Endothelial cell (in vitro differentiated cells): ENCODE measurements at regions not wholly inside any gene's neighbourhood (a gene's known extent, or its start where the extent isn't known, plus 50 kb on each side); places are given as distances from the start of the nearest gene placed in this dataset.
"Not testable (repeated sequence)": the region's sequence is repeated elsewhere in the genome, so short reads cannot be mapped to it uniquely, and the experiment has no call there.

Experiments used
- DNase-seq: peaks from one replicate; pipeline ENCODE4 v3.0.0; 2021; ENCODE audit warnings: low spot score
- H3K27ac Mint-ChIP-seq: one replicate; pipeline ENCODE4 v1.8.0; 2021; ENCODE audit warnings: mixed read lengths, inconsistent platforms; ENCODE audit not compliant: unreplicated experiment
- H3K27me3 Mint-ChIP-seq: one replicate; pipeline ENCODE4 v1.8.0; 2021; ENCODE audit warnings: mild to moderate bottlenecking, moderate library complexity, mixed read lengths, inconsistent platforms; ENCODE audit not compliant: unreplicated experiment
- H3K36me3 Mint-ChIP-seq: one replicate; pipeline ENCODE4 v1.8.0; 2021; ENCODE audit warnings: mild to moderate bottlenecking, low read depth, mixed read lengths, inconsistent platforms; ENCODE audit not compliant: unreplicated experiment
- H3K4me1 Mint-ChIP-seq: one replicate; pipeline ENCODE4 v1.8.0; 2021; ENCODE audit warnings: mild to moderate bottlenecking, mixed read lengths, inconsistent platforms; ENCODE audit not compliant: unreplicated experiment
- H3K4me3 Mint-ChIP-seq: one replicate; pipeline ENCODE4 v1.8.0; 2021; ENCODE audit warnings: mild to moderate bottlenecking, mixed read lengths, inconsistent platforms; ENCODE audit not compliant: unreplicated experiment
- H3K9me3 Mint-ChIP-seq: one replicate; pipeline ENCODE4 v1.8.0; 2021; ENCODE audit warnings: mixed read lengths, inconsistent platforms; ENCODE audit not compliant: unreplicated experiment
- TF ChIP-seq, protein P1 (sequence below): fragments of 200-600 bp; sonication (generic); IDR thresholded peaks from one replicate; pipeline ENCODE4 v1.5.0; 2021; ENCODE audit warnings: antibody characterized with exemption; ENCODE audit not compliant: unreplicated experiment

GRCh38 chr7:49660170-49660783 is 113.2 kb upstream of the VWC2 start:
- no peaks in the 10 kb centered on the region for H3K9me3 Mint-ChIP-seq
- TF ChIP-seq, protein P1, sequence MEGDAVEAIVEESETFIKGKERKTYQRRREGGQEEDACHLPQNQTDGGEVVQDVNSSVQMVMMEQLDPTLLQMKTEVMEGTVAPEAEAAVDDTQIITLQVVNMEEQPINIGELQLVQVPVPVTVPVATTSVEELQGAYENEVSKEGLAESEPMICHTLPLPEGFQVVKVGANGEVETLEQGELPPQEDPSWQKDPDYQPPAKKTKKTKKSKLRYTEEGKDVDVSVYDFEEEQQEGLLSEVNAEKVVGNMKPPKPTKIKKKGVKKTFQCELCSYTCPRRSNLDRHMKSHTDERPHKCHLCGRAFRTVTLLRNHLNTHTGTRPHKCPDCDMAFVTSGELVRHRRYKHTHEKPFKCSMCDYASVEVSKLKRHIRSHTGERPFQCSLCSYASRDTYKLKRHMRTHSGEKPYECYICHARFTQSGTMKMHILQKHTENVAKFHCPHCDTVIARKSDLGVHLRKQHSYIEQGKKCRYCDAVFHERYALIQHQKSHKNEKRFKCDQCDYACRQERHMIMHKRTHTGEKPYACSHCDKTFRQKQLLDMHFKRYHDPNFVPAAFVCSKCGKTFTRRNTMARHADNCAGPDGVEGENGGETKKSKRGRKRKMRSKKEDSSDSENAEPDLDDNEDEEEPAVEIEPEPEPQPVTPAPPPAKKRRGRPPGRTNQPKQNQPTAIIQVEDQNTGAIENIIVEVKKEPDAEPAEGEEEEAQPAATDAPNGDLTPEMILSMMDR, result no peak
- no peaks in the 10 kb centered on the region for H3K27me3 Mint-ChIP-seq
- no peak for DNase-seq
- H3K27ac Mint-ChIP-seq, result no peak overlapping the region
- H3K36me3 Mint-ChIP-seq, result no peaks in the 10 kb centered on the region
- no peaks in the 10 kb centered on the region for H3K4me1 Mint-ChIP-seq
- no peak overlapping the region for H3K4me3 Mint-ChIP-seq

DNA sequence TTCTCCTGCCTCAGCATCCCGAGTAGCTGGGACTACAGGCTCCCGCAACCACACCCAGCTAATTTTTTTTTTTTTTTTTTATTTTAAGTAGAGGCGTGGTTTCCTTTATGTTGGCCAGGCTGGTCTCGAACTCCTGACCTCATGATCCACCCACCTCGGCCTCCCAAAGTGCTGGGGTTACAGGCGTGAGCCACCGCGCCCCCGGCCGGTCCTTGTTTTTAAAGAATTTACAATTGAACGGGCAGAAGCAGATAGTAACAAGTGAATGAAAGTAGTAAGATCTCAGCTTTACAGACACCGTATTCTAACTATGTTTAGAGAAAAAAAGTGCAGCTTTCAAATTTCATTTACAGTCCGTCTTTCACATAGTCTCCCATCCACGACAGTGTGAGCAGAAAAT is 112.5 kb upstream of the VWC2 start:
- no peak overlapping the region for H3K4me3 Mint-ChIP-seq
- H3K27me3 Mint-ChIP-seq, result no peaks in the 10 kb centered on the region
- no peaks in the 10 kb centered on the region for H3K9me3 Mint-ChIP-seq
- H3K27ac Mint-ChIP-seq, result no peak overlapping the region
- no peaks in the 10 kb centered on the region for H3K4me1 Mint-ChIP-seq
- TF ChIP-seq, protein P1, result no peak
- no peak for DNase-seq
- H3K36me3 Mint-ChIP-seq, result no peaks in the 10 kb centered on the region

- H3K4me3 Mint-ChIP-seq, H3K27ac Mint-ChIP-seq, H3K36me3 Mint-ChIP-seq, DNase-seq, H3K9me3 Mint-ChIP-seq, H3K27me3 Mint-ChIP-seq, H3K4me1 Mint-ChIP-seq: not testable (repeated sequence)
Observed at GRCh38 chr7:49665963-49666362, 107.5 kb upstream of the VWC2 start.

DNA sequence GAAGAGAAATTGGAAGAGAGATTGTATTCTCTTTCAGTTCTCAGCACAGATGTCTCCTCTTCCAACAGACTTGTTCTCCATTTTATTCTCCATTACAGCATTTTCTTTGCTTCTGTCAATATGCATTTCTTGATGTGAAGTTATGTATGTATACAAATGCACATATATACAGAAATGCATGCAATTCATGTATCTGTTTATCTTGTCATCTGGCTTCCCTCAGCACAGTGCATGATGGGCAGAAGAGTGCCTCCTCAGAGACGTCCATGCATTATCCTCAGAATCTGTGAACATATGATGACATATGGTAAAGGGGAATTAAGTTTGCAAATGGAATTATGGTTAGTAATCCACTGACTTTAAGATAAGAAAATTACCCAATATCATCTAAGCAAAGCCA is 106.7 kb upstream of the VWC2 start:
- H3K9me3 Mint-ChIP-seq, result no peaks in the 10 kb centered on the region
- H3K27me3 Mint-ChIP-seq, result peaks cover 2% of the 10 kb centered on the region
- H3K27ac Mint-ChIP-seq, result no peak overlapping the region

DNA sequence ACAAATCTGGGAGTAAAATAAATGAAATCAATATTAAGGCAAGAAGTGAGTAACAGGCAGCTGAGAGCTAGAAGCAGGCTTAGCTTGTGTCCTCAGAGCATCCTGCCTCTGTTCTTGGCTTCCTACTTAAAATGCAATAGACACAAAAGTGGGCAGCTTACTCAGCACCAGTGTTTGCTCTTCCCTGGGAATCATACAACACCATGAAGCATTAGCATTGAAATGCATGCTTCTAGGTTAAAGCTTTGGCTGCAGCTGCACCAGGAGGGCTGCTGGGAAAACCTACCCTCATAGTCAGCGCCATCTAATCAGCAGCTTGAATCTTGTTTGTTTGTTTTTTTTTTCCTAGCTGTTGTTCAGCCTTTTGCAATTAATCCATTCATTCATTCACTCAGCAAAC is 104.2 kb upstream of the VWC2 start:
- no peak overlapping the region for H3K27ac Mint-ChIP-seq
- TF ChIP-seq, protein P1, result no peak

More for the DNA sequence above, 106.7 kb upstream of the VWC2 start:
- Mint-ChIP-seq H3K4me3 (no peak overlapping the region), H3K36me3 (no peaks in the 10 kb centered on the region), H3K4me1 (no peaks in the 10 kb centered on the region)
- TF ChIP-seq, protein P1, result no peak
- DNase-seq, result no peak

More for the DNA sequence above, 104.2 kb upstream of the VWC2 start:
- H3K9me3 Mint-ChIP-seq, result no peaks in the 10 kb centered on the region
- no peak for DNase-seq
- no peaks in the 10 kb centered on the region for H3K4me1 Mint-ChIP-seq
- H3K27me3 Mint-ChIP-seq, result peaks cover 2% of the 10 kb centered on the region
- no peak overlapping the region for H3K4me3 Mint-ChIP-seq
- no peaks in the 10 kb centered on the region for H3K36me3 Mint-ChIP-seq
